Mesendoderm (in vitro differentiated cells): ENCODE measurements at regions not wholly inside any gene's neighbourhood (a gene's known extent, or its start where the extent isn't known, plus 50 kb on each side); places are given as distances from the start of the nearest gene placed in this dataset.

Experiments used
- DNase-seq: peaks from one replicate; pipeline ENCODE4 v3.0.0; 2013
- H2AK5ac ChIP-seq: 2 replicates; pipeline ENCODE4 v1.6.1; 2013; ENCODE audit warnings: low read length, inconsistent platforms
- H2BK120ac ChIP-seq: 2 replicates; pipeline ENCODE4 v1.6.1; 2013; ENCODE audit warnings: low read depth, mild to moderate bottlenecking, low read length, moderate library complexity, mixed read lengths
- H2BK15ac ChIP-seq: replicated peaks from 2 replicates; pipeline ENCODE4 v1.6.1; 2013; ENCODE audit warnings: low read depth, mild to moderate bottlenecking, moderate library complexity
- H2BK5ac ChIP-seq: 2 replicates; pipeline ENCODE4 v1.6.1; 2013; ENCODE audit warnings: low read length, inconsistent platforms
- H3K18ac ChIP-seq: 2 replicates; pipeline ENCODE4 v1.6.1; 2013; ENCODE audit warnings: mild to moderate bottlenecking, low read length, mixed read lengths
- H3K23ac ChIP-seq: one replicate; pipeline ENCODE4 v1.6.1; 2013; ENCODE audit warnings: low read length
- H3K27ac ChIP-seq: 2 replicates; pipeline ENCODE4 v1.5.1; 2013; ENCODE audit warnings: low read depth, mild to moderate bottlenecking, inconsistent platforms, low read length, moderate library complexity
- H3K27me3 ChIP-seq: 2 replicates; pipeline ENCODE4 v1.6.1; 2013; ENCODE audit warnings: low read length, control low read depth, mild to moderate bottlenecking, inconsistent platforms; ENCODE audit not compliant: insufficient read depth, poor library complexity
- H3K36me3 ChIP-seq: 2 replicates; pipeline ENCODE4 v1.6.1; 2013; ENCODE audit warnings: low read length, inconsistent platforms; ENCODE audit not compliant: control insufficient read depth, insufficient read depth
- H3K4ac ChIP-seq: one replicate; pipeline ENCODE4 v1.6.1; 2013; ENCODE audit warnings: low read depth, mild to moderate bottlenecking, low read length, moderate library complexity
- H3K4me1 ChIP-seq: 2 replicates; pipeline ENCODE4 v1.6.1; 2013; ENCODE audit warnings: low read depth, low read length, inconsistent platforms; ENCODE audit not compliant: control insufficient read depth
- H3K4me2 ChIP-seq: 2 replicates; pipeline ENCODE4 v1.6.1; 2013; ENCODE audit warnings: low read length
- H3K4me3 ChIP-seq: 2 replicates; pipeline ENCODE4 v1.5.1; 2013; ENCODE audit warnings: mild to moderate bottlenecking, low read length
- H3K56ac ChIP-seq: one replicate; pipeline ENCODE4 v1.6.1; 2013; ENCODE audit warnings: low read length
- H3K79me1 ChIP-seq: 2 replicates; pipeline ENCODE4 v1.6.1; 2013; ENCODE audit warnings: low read length, inconsistent platforms
- H3K79me2 ChIP-seq: 2 replicates; pipeline ENCODE4 v1.6.1; 2013; ENCODE audit warnings: mild to moderate bottlenecking, low read length; ENCODE audit not compliant: control insufficient read depth, insufficient read depth
- H3K9ac ChIP-seq: 2 replicates; pipeline ENCODE4 v1.6.1; 2013; ENCODE audit warnings: low read length, inconsistent platforms
- H4K5ac ChIP-seq: one replicate; pipeline ENCODE4 v1.6.1; 2013; ENCODE audit warnings: low read length
- H4K8ac ChIP-seq: one replicate; pipeline ENCODE4 v1.6.1; 2013; ENCODE audit warnings: low read depth, mild to moderate bottlenecking, control low read depth, low read length, moderate library complexity
- WGBS: extraction: QIAGEN DNeasy Blood & Tissue Kit; methylation state at CpG from one replicate; pipeline ENCODE4 v1.1.7; 2013; ENCODE audit warnings: low lambda C conversion rate, missing lambda C conversion rate; ENCODE audit not compliant: insufficient coverage; ENCODE audit errors: extremely low coverage; 5-methylcytosine and 5-hydroxymethylcytosine counted together

GRCh38 chr15:47376190-47376589, 341.1 kb upstream of the SEMA6D start:
- no peak for DNase-seq

GRCh38 chr15:47377465-47377864, 339.8 kb upstream of the SEMA6D start:
- Histone ChIP-seq H3K9ac (no peak overlapping the region), H3K79me1 (no peaks in the 10 kb centered on the region), H3K27ac (no peak overlapping the region), H4K5ac (no peak overlapping the region), H2BK15ac (no peak overlapping the region), H2BK5ac (no peak overlapping the region), H3K4me1 (no peaks in the 10 kb centered on the region), H3K56ac (no peak overlapping the region), H3K36me3 (no peaks in the 10 kb centered on the region), H3K4ac (no peak overlapping the region), H2AK5ac (no peak overlapping the region), H3K18ac (no peak overlapping the region), H2BK120ac (no peak overlapping the region), H3K4me3 (no peak overlapping the region), H3K23ac (no peak overlapping the region), H3K79me2 (no peaks in the 10 kb centered on the region), H3K27me3 (no peaks in the 10 kb centered on the region), H3K4me2 (no peak overlapping the region), H4K8ac (no peak overlapping the region)
- no peak for DNase-seq
- WGBS: no CpG with 5 or more reads among the region's 2 CpGs

More at GRCh38 chr15:47376190-47376589, 341.1 kb upstream of the SEMA6D start:
- H3K9ac ChIP-seq: no peak overlapping the region
- no CpG with 5 or more reads among the region's 3 CpGs for WGBS
- H2BK120ac ChIP-seq: no peak overlapping the region
- H3K4me3 ChIP-seq: no peak overlapping the region
- H2BK15ac ChIP-seq: no peak overlapping the region
- H3K79me1 ChIP-seq: no peaks in the 10 kb centered on the region
- H3K23ac ChIP-seq: no peak overlapping the region
- no peaks in the 10 kb centered on the region for H3K27me3 ChIP-seq
- H4K8ac ChIP-seq: no peak overlapping the region
- no peak overlapping the region for H3K27ac ChIP-seq
- H2AK5ac ChIP-seq: no peak overlapping the region
- H3K36me3 ChIP-seq: no peaks in the 10 kb centered on the region
- no peak overlapping the region for H4K5ac ChIP-seq
- no peaks in the 10 kb centered on the region for H3K79me2 ChIP-seq
- no peak overlapping the region for H2BK5ac ChIP-seq
- H3K18ac ChIP-seq: no peak overlapping the region
- no peaks in the 10 kb centered on the region for H3K4me1 ChIP-seq
- no peak overlapping the region for H3K4ac ChIP-seq
- no peak overlapping the region for H3K56ac ChIP-seq
- no peak overlapping the region for H3K4me2 ChIP-seq

- Histone ChIP-seq H3K4ac (no peak overlapping the region), H2BK120ac (no peak overlapping the region), H2BK15ac (no peak overlapping the region), H4K8ac (no peak overlapping the region), H3K4me3 (no peak overlapping the region), H3K18ac (no peak overlapping the region), H3K4me1 (no peaks in the 10 kb centered on the region), H3K9ac (no peak overlapping the region), H3K4me2 (no peak overlapping the region), H3K36me3 (no peaks in the 10 kb centered on the region), H3K79me1 (no peaks in the 10 kb centered on the region), H4K5ac (no peak overlapping the region), H3K79me2 (no peaks in the 10 kb centered on the region), H2BK5ac (no peak overlapping the region), H3K23ac (no peak overlapping the region), H3K27me3 (no peaks in the 10 kb centered on the region), H3K56ac (no peak overlapping the region), H2AK5ac (no peak overlapping the region), H3K27ac (no peak overlapping the region)
- WGBS: no CpG with 5 or more reads among the region's 2 CpGs
- DNase-seq: no peak
These were observed 338.8 kb upstream of the SEMA6D start for GRCh38 chr15:47378527-47378926.

- Histone ChIP-seq H3K79me1 (no peaks in the 10 kb centered on the region), H3K27me3 (no peaks in the 10 kb centered on the region), H3K4ac (no peak overlapping the region), H3K27ac (no peak overlapping the region), H2AK5ac (no peak overlapping the region), H3K9ac (no peak overlapping the region), H2BK5ac (no peak overlapping the region), H2BK120ac (no peak overlapping the region), H3K4me2 (no peak overlapping the region), H4K5ac (no peak overlapping the region), H3K36me3 (no peaks in the 10 kb centered on the region), H4K8ac (no peak overlapping the region), H3K56ac (no peak overlapping the region), H3K18ac (no peak overlapping the region), H3K4me1 (peaks cover 4% of the 10 kb centered on the region), H2BK15ac (no peak overlapping the region), H3K79me2 (no peaks in the 10 kb centered on the region), H3K4me3 (no peak overlapping the region), H3K23ac (no peak overlapping the region)
- DNase-seq: no peak
- no CpG with 5 or more reads among the region's 5 CpGs for WGBS
These were observed 334.2 kb upstream of the SEMA6D start for GRCh38 chr15:47383102-47383501.

- Histone ChIP-seq H4K8ac (no peak overlapping the region), H2AK5ac (no peak overlapping the region), H3K9ac (no peak overlapping the region), H3K4me1 (peaks cover 4% of the 10 kb centered on the region), H3K27me3 (no peaks in the 10 kb centered on the region), H3K56ac (no peak overlapping the region), H2BK15ac (no peak overlapping the region), H3K79me1 (no peaks in the 10 kb centered on the region), H2BK5ac (no peak overlapping the region), H3K4me2 (no peak overlapping the region), H3K23ac (no peak overlapping the region), H3K18ac (peak overlapping the region; percentile 51), H2BK120ac (no peak overlapping the region), H4K5ac (no peak overlapping the region), H3K4me3 (no peak overlapping the region), H3K79me2 (no peaks in the 10 kb centered on the region), H3K4ac (no peak overlapping the region), H3K27ac (no peak overlapping the region), H3K36me3 (no peaks in the 10 kb centered on the region)
- DNase-seq: no peak
- WGBS: no CpG with 5 or more reads among the region's 3 CpGs
These were observed 333.5 kb upstream of the SEMA6D start for GRCh38 chr15:47383801-47384200.

GRCh38 chr15:47384341-47384740, 333.0 kb upstream of the SEMA6D start:
- Histone ChIP-seq H3K36me3 (no peaks in the 10 kb centered on the region), H3K4ac (no peak overlapping the region), H3K4me1 (peaks cover 4% of the 10 kb centered on the region), H2BK15ac (no peak overlapping the region), H2AK5ac (no peak overlapping the region), H3K9ac (no peak overlapping the region), H4K5ac (no peak overlapping the region), H3K23ac (no peak overlapping the region), H2BK5ac (no peak overlapping the region), H3K18ac (no peak overlapping the region), H3K27me3 (no peaks in the 10 kb centered on the region), H3K4me2 (no peak overlapping the region), H3K79me2 (no peaks in the 10 kb centered on the region), H3K27ac (no peak overlapping the region), H2BK120ac (no peak overlapping the region), H3K56ac (no peak overlapping the region), H3K79me1 (no peaks in the 10 kb centered on the region), H3K4me3 (no peak overlapping the region), H4K8ac (no peak overlapping the region)
- peak; percentile 87 for DNase-seq
- WGBS: no CpG with 5 or more reads among the region's 4 CpGs
